ENCODE measurements at regions not wholly inside any gene's neighbourhood (a gene's known extent, or its start where the extent isn't known, plus 50 kb on each side); places are given as distances from the start of the nearest gene placed in this dataset.
"Not testable (repeated sequence)": the region's sequence is repeated elsewhere in the genome, so short reads cannot be mapped to it uniquely, and the experiment has no call there.

DNA sequence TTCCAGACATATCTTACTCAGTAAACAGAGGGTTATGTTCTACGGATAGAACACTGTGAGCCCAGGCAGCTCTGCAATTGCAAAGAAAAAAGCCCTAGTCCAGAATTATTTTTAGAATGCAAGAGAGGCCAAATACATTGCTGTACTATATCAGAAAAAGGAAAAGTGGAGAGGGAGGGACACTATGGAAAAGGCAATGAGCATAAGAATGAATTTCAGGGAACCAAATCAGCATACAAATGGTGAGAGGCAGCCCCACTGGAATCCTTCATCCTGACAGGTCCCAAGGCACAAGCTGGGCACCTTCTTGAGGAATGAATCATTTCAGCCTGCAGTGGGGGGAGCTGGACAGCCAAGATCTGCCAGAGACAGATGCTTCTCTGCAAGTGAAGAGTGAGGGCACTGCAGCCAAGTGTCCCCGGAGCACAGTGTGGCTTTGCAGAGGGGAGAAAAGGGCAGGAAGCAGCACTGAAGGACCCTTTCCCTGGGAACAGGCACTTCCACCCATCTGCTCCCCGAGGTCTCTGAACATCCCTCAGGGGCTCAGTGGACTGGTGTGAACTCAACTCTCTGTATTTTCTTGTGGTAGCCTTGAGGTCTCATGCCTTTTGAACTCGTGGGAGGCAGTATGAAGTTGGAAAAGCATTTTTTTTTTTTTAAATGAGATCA is 115.6 kb downstream of the XCL2 start:
- intact Hi-C loops (cut with micrococcal nuclease), result no loop called here
- ATAC-seq (peak; percentile 86), DNase-seq (peak; percentile 63)

DNA sequence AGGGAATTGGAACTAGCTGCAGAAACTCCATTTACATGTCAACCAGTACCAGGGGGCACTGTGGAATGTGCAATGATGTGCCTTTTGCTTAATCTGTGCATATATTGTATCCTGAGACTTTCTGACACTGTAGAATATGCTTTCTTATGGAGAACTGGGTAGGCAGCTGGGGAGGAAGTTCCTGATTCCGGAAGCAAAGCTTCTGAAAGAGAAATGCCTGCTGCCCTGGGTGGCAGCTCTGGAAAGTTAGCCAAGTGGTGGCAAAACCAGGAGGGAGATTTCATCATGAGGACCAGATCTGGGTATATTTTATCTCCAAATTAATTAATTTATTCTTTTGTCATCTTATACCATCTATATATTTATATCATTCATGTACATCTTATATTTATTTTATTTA is 116.7 kb downstream of the XCL2 start:
- ATAC-seq (no peak), DNase-seq (no peak)
- intact Hi-C loops (cut with micrococcal nuclease), result no loop called here

DNA sequence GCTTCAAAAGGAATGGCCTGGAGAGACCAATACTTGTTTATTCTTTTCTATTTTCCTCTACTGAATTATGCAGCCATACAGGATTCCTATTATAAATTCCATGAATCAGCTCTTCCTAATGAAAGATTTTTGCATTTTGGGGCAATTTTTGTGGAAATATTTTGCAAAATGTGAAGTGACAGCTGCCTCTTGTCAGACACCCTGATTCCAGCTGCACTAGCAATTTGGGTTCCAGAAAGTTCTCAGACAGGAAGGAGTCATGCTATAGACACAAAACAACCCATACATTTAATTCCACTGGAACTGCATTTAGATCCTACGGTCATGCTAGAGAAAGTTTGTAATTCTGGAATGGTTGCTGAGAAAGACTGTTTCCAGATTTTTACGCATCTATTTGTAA is 119.5 kb downstream of the XCL2 start:
- intact Hi-C loops (cut with micrococcal nuclease), result no loop called here
- DNase-seq, result no peak
- ATAC-seq, result no peak

DNA sequence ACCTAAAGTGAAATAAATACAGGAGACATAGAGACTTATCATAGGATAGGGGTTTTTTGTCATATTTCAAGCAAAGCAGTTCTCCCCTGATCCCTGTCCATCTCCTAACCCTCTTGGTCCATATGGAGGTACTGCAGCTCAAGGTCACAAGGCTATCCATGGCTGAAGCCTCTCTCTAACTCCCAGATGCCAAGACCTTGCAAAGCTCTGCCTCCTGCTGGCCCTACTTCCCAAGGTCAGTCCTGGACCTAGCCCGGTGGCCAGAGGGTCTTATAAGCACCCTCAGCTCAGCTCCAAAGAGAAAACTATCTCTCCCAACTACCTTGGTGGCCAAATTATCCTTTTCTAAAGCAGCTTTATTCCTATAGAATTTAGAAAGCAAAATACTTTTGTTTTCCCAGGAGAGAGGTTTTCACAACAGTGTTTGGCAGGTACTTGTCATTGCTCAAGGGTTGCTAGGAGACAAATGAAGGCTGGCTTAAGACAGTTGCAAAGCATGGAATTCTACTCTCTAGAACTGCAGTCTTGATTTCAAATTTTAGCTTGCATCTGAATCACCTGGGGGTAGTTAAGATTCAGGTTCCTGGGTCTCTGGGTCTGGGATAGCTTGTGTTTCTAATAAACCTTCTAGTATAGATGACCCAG is 121.5 kb downstream of the XCL2 start:
- ATAC-seq, result peak; percentile 31
- intact Hi-C loops (cut with micrococcal nuclease), result no loop called here
- DNase-seq, result no peak

DNA sequence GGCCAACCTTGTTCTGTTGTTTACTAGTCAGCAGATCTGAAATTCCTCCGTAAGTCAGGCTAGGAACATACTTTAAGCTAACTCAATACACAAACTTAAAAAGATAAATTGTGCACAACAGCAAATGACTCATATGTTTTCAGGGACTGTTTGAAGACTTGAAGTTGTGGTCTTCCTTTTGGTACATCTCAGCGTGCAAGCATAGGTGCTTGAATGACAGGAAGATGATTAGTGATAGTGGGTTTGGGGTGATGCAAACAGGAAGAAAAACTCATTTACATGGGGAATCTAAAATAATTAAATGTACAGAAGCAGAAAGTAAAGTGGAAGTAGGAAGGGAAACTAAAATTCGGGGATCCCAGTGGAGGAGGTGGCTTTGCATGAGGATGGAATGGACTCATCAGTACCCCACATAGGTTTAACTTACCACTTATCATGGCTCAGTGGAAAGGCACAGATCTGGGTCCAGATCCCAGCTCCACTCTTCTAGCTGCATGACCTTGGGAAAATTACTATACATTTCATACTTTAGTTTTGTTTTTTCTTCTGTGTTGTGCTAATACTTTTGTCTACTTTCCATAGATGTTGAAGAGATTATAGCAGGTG is 122.3 kb downstream of the XCL2 start:
- DNase-seq (no peak), ATAC-seq (no peak)
- intact Hi-C loops (cut with micrococcal nuclease), result no loop called here

DNA sequence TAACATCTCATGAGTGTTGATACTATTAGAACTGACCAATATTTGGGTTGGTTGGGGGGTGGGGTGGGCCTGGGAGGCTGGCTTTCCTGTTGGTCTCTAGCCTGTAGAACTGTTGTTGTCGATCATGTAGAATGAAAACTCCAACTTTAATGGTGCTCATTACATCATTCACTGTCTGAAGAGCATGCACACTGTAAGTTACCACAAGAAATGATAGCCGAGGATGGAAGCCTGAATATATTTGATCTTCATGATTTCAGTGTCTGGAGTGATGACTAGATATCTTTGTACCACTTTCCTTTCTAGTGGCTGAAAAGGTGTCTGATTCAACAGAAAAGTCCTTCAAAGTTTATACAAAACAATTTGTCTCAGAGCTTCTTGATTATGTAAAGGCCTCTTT is 123.6 kb downstream of the XCL2 start:
- intact Hi-C loops (cut with micrococcal nuclease), result no loop called here
- ATAC-seq, result no peak
- no peak for DNase-seq

DNA sequence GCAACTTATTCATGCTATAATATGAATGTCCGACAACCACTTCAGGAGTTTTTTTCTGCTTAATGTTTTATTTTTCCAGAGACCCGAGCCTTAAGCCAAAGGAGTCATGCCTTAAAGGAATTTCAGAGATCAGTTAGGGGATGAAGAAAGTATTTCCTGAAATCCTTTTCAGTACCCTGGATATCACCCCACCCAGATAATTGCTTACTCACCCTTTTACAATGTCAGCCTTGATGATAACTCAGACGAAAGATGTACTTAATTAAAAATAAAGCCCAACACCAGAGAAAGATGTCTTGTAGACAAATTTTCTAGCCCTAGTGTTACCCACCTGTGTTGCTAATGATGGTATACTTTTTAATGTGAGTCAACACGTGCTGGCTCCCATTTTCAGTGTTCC is 124.1 kb downstream of the XCL2 start:
- ATAC-seq (no peak), DNase-seq (no peak)
- intact Hi-C loops (cut with micrococcal nuclease), result no loop called here

DNA sequence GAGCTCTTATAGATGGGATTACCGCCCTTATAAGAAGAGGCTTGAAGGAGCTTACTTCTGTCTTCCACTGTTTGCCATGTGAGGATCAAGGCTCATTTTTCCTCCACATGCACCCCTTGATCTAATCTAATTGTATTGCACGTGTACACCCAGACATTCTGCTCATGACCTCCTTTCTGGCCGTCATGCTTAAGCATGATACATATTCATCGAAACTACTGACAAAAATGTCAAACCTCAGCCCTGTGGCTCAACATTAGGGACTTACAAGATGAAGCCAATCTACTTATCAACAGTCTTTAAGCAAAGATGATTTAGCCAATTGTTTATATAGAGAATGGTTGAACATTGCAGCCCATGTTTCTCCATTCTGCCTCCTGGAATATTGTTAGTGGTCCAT is 127.6 kb downstream of the XCL2 start:
- DNase-seq (no peak), ATAC-seq (no peak)
- intact Hi-C loops (cut with micrococcal nuclease), result no loop called here

DNA sequence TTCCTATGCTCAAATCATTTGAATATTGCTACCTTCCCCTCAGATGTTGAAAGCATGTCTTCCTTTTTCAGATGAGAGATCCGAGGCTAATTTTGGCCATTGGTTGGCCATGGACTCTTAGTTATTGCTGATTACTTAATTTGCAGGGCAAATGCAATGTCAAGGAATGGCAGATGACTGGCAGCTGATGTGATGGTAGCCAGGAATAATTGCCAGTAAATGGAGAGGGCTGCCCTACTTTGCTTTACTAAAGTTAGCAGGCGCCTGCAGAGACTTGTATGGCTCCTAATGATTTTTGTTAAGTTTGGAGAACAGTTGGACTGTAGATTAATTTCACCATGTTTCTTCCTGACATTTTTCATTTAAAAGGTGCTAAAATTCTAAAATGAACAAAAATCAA is 128.9 kb downstream of the XCL2 start:
- no peak for DNase-seq
- intact Hi-C loops (cut with micrococcal nuclease), result no loop called here
- peak; percentile 85 for ATAC-seq

DNA sequence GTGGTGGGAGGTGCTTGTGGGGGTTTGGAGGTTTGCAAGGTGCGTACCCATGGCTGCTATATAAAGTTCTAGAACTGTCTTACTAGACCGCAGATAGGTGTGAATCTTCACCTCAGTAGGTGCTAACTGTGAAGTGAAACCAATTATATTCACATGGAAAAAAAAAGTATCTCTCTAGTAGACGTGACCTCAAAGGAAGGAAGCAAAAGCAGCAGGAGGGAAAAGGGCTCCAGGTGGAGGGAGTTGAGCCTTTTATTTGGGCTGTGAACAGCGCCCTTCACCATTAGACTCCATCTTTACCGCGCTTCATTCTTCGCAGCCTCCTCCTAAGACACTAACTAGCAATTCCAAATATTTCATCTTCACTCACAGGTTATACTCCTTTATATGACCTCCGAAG is 129.8 kb downstream of the TBX19 start:
- no peak for DNase-seq
- ATAC-seq, result no peak
- intact Hi-C loops (cut with micrococcal nuclease), result no loop called here

DNA sequence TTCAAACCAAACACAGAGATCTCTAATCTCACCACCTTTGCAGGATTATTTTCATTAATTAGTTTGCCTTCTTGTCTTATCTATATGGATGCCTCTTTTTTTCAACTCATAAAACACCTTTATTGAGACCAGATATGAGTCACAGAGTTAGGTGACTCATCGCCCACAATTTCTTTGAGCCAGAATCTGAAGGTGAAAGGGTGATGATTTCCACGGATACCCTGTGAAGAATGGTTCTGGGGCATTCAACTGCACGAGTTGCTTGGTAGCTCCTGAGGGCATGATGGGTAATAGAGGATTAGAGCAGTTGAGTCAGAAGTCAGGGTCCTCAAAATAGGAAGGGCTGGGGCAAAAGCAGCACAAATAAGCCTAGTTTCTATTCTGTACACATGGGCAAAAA is 128.2 kb downstream of the TBX19 start:
- no peak for ATAC-seq
- intact Hi-C loops (cut with micrococcal nuclease), result no loop called here
- no peak for DNase-seq

DNA sequence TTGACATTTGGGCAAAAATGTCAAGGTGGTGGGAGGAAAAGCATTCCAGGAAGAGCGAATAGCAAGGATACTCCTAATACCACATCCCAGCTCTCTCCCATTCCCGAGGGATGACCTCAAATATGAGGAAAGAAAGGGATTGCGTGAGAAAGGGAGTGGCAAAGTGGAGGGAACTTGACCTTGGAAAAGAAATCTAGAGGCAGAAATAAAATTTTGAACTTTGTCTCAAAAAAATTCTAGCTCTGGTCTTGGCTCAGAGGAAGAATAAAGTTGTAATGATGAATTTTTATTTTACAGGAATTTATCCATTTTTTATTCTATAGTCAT is 127.8 kb downstream of the TBX19 start:
- DNase-seq (no peak), ATAC-seq (no peak)
- intact Hi-C loops (cut with micrococcal nuclease), result no loop called here

DNA sequence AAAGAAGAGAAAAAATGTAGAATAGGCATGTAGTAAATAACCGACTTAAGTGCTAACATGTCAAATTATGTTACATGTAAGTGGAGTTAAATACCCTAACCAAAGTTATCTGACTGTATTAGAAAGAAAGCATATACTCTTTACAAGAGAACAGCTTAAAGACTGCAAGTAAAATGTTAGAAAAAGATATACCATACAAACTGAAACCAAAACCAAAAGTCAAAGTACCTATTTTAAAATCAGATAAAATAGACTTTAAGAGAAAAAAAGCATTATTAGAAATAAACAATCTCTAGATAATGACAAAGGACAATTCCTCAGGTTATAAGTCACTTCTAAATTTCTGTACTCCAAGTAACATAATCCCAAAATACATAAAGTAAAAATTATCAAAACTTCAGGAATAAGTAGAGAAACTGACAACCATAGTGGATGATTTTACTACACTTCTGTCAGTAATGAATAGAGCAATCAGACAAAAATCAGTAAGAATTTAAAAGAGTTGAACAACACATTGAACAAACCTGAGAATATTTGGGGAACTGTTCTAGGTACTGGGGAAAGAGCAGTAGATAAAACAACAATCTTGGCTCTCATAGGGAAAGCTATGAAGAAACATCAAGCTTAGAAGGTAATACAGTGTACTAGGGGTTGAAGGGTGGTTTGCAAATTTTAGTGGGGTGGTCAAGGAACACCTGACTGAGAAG is 127.3 kb downstream of the TBX19 start:
- no peak for ATAC-seq
- DNase-seq, result no peak
- intact Hi-C loops (cut with micrococcal nuclease), result no loop called here

DNA sequence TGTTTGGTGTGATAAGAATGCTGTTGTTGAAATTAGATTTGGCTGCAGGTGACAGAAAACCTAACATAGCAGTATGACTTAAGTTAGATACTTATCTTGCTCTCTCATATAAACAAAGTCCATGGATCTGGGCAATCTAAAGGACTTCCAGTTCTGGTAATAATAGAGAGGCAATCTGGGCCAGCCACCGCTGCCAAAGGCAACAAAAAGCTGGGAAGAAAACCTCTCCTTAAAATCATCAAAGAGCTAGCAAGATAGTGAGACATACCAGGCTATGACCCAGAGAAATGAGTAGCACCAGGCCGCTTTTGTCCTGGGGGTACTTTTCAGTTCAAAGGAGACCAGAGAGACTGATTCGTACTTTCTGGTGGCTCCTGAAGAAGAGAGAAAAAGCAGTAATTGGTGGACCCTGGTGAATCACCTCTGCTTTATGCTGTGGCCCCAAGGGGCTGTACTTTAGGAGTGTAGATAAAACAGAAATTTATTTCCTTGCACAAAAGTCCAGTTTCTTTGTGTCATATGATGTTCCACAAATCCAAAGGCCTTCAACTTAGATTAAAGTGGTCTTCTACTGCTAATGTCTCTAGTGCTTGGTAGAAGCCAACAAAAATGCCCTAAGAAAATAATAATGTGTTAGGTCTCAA is 125.4 kb downstream of the TBX19 start:
- ATAC-seq (no peak), DNase-seq (no peak)
- intact Hi-C loops (cut with micrococcal nuclease), result no loop called here

DNA sequence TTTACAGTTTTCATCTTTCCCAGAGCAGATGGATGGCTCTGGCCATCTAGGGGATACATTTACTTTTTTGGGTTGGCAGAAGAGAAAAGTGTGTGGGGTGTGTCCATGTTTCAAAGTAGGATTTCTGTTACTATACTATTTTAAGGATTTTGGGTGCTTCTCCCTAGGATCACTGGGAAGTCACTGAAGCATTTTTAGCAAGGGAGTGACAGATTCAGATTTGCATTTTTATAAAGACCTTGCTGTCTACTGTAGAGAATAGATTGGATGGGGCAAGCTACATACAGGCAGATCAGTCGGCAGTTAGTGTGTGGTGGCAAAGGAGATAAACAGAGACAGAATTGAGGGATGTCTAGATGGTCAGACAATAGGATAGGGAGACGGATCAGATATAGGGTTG is 122.5 kb downstream of the TBX19 start:
- intact Hi-C loops (cut with micrococcal nuclease), result no loop called here
- DNase-seq (no peak), ATAC-seq (no peak)

DNA sequence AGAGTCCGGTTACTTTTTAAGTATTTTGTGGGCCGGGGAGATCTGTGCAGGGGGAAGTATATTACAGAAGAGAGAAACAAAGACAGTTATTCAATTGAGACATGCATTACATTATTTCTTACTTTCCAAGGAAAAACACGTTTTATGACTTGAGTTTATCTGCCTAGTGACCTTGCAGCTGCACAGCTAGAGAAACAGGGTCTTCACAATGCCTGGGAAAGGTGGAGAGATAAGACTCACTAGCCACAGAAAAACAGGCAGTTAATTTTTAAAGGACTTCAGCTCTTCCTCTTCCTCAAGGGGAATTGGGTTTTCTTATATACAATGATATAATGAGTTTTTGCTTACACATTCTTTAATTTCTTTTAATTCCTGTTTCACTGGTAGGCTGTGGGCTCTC is 121.8 kb downstream of the TBX19 start:
- ATAC-seq; DNase-seq; intact Hi-C loops (cut with micrococcal nuclease): not testable (repeated sequence)

DNA sequence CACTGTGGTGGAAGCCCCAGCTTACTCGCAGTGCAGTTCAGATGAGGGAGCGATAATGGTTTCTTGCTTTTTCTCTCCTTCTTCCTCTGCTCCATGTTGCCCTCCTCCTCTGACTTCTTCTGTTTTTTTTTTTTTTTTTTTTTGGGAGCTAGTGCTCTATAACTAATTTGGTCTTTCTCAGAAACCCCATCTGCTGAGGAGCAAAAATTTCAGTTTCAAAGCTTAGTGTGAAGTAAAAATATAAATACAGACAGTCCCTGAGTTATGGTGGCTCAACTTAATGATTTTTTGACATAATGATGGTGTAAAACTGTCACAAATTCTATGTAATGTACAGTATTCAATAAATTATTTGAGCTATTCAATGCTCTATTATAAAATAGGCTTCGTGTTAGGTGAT is 120.7 kb downstream of the TBX19 start:
- DNase-seq, result no peak
- ATAC-seq, result no peak
- intact Hi-C loops (cut with micrococcal nuclease), result no loop called here

DNA sequence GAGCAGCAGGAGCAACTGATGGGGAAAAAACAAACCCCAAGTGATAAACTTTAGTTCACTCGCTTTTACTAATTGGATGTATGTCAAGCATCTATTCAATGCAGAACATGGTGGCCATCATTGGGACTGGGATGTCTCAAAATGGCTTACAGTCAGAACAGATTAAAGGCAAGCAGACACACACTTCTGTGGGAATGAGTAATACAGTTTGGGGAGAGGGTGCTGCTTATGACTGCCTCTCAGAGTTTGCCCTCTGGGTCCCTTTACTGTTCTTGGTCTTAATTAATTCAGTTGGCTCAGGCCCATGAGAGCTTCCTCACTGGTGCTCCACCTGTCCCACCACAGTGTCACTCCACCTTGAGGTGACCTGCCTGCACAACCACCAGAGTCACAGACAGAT is 119.5 kb downstream of the TBX19 start:
- intact Hi-C loops (cut with micrococcal nuclease), result no loop called here
- ATAC-seq (no peak), DNase-seq (no peak)

DNA sequence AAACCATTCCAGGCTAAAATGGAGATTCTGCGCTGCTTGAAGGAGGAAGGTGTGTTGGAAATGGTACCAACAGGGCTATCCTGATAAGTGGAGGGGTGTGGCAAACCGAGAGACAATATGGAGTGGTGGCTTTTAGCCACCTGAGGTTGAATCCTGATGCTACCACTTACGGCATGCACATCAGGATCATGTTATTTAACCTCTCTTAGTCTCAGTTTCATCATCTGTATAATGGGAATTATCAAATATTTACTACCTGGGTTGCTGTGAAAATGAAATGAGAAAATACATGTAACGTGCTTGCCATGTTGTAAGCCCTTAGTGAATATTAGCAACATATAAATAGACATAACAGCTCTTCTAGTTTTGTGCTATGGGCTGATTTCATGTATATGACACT is 117.1 kb downstream of the TBX19 start:
- DNase-seq (no peak), ATAC-seq (no peak)
- intact Hi-C loops (cut with micrococcal nuclease), result no loop called here

All from left ventricle myocardium superior (tissue), 1 donor.